Astrocyte of the cerebellum (primary cell): ENCODE measurements at regions not wholly inside any gene's neighbourhood (a gene's known extent, or its start where the extent isn't known, plus 50 kb on each side); places are given as distances from the start of the nearest gene placed in this dataset.

Source experiments
- DNase-seq: peaks from one replicate; pipeline ENCODE4 v3.0.0-alpha.2; 2011; ENCODE audit warnings: low read depth
- H3K4me3 ChIP-seq: 2 replicates; pipeline ENCODE4 v1.5.1; 2011; ENCODE audit warnings: mild to moderate bottlenecking, low read depth, low read length, moderate library complexity
- CTCF ChIP-seq: IDR thresholded peaks from 2 replicates; pipeline ENCODE4 v1.5.1; 2012; ENCODE audit warnings: low read length, low read depth, moderate library complexity, mild to moderate bottlenecking; ENCODE audit errors: missing control alignments
- in situ Hi-C: cut with HindIII; loops from 2 replicates; pipeline ENCODE4 v1.10.0; 2017; ENCODE audit warnings: low sequenced_read_pairs

- no peak for TF ChIP-seq CTCF
- no peak for DNase-seq
- in situ Hi-C loops = no loop called here
- no peak overlapping the region for H3K4me3 ChIP-seq
These were observed 216.7 kb upstream of the SFSWAP start for GRCh38 chr12:131494216-131494615.

GRCh38 chr12:131494741-131495524, 216.0 kb upstream of the SFSWAP start:
- in situ Hi-C loops = no loop called here
- TF ChIP-seq CTCF = no peak
- no peak overlapping the region for H3K4me3 ChIP-seq
- DNase-seq = no peak

- in situ Hi-C loops = no loop called here
- no peak for DNase-seq
- no peak for TF ChIP-seq CTCF
These were observed 212.9 kb upstream of the SFSWAP start for GRCh38 chr12:131497966-131498365.

GRCh38 chr12:131499160-131499863, 211.6 kb upstream of the SFSWAP start:
- TF ChIP-seq CTCF = no peak
- H3K4me3 ChIP-seq = no peak overlapping the region
- in situ Hi-C loops = no loop called here
- no peak for DNase-seq

More at GRCh38 chr12:131497966-131498365, 212.9 kb upstream of the SFSWAP start:
- no peak overlapping the region for H3K4me3 ChIP-seq

- in situ Hi-C loops = no loop called here
- no peak for TF ChIP-seq CTCF
- H3K4me3 ChIP-seq = no peak overlapping the region
- no peak for DNase-seq
These were observed 211.1 kb upstream of the SFSWAP start for GRCh38 chr12:131499864-131500190.

GRCh38 chr12:131500564-131500963, 210.3 kb upstream of the SFSWAP start:
- no peak overlapping the region for H3K4me3 ChIP-seq
- in situ Hi-C loops = no loop called here
- TF ChIP-seq CTCF = no peak
- no peak for DNase-seq
